HCT116 (cell line): ENCODE measurements at regions not wholly inside any gene's neighbourhood (a gene's known extent, or its start where the extent isn't known, plus 50 kb on each side); places are given as distances from the start of the nearest gene placed in this dataset.

Source experiments
- ATAC-seq: fragments of 200-7000 bp; cut with Tn5 transposase; 2 replicates; pipeline ENCODE4 v1.9.1; 2020; ENCODE audit warnings: mild to moderate bottlenecking, moderate library complexity
- BruUV-seq: library from RNA; stranded (reverse); fragments of 400-500 nt; replicated peaks from 2 replicates; lab custom pipeline; 2021; lab: Mats Ljungman, UMichigan
- CTCF ChIA-PET: fragments of 300-600 bp; sonication (Branson Sonifier 250); formaldehyde crosslinking; loops from one replicate; lab custom pipeline; 2021; ENCODE audit warnings: antibody characterized with exemption; lab: Charles Lee
- POLR2A ChIA-PET: fragments of 300-600, 350-600 bp; sonication (Branson Sonifier 250); formaldehyde crosslinking; loops from one replicate; lab custom pipeline; 2021; ENCODE audit warnings: antibody characterized with exemption; lab: Charles Lee
- RAD21 ChIA-PET, 2 experiments: fragments of 300-600 bp; sonication (Branson Sonifier 250); formaldehyde crosslinking; loops; one replicate each; lab custom pipeline; 2023; ENCODE audit warnings: low total read pairs in 2 of 2; ENCODE audit not compliant: uncharacterized antibody in 2 of 2, unreplicated experiment in 2 of 2, low non-redundant PET in 1 of 2; lab: Charles Lee
- DNase-seq: peaks from one replicate; pipeline ENCODE4 v3.0.0-alpha.2; 2010; ENCODE audit warnings: low read depth, low spot score
- H2AFZ ChIP-seq: fragments of 200-600 bp; shearing (Covaris generic), sonication (generic); 2 replicates; pipeline ENCODE4 v1.6.1; 2017; ENCODE audit warnings: low read depth, mixed run types, mixed read lengths, antibody characterized with exemption, low read length; ENCODE audit not compliant: poor library complexity, severe bottlenecking
- H3K27ac ChIP-seq: 2 replicates; pipeline ENCODE4 v1.5.1; 2012; ENCODE audit warnings: low read depth, low read length
- H3K27me3 ChIP-seq: fragments of 200-600 bp; sonication (generic); 2 replicates; pipeline ENCODE4 v1.6.1; 2016; ENCODE audit warnings: mixed run types, low read length, mixed read lengths; ENCODE audit not compliant: insufficient read depth
- H3K36me3 ChIP-seq, 2 experiments: fragments of 200-500 bp in 1 of 2; fragments of 200-600 bp in 1 of 2; sonication (Bioruptor generic) in 1 of 2; sonication (generic) in 1 of 2; 2 replicates each; pipeline versions ENCODE4 v1.5.1 to v1.6.1; 2014 to 2016; ENCODE audit warnings: low read length in 2 of 2, inconsistent platforms in 1 of 2, mixed read lengths in 1 of 2, mixed run types in 1 of 2; ENCODE audit not compliant: insufficient read depth in 2 of 2, control insufficient read depth in 1 of 2
- H3K4me1 ChIP-seq, 2 experiments: fragments of 200-600 bp in 1 of 2; sonication (generic) in 1 of 2; 2 replicates each; pipeline versions ENCODE4 v1.5.1 to v1.6.1; 2012 to 2017; ENCODE audit warnings: low read length in 2 of 2, inconsistent platforms in 1 of 2, mild to moderate bottlenecking in 1 of 2, mixed read lengths in 1 of 2, mixed run types in 1 of 2, moderate library complexity in 1 of 2; ENCODE audit not compliant: insufficient read depth in 2 of 2, control insufficient read depth in 1 of 2
- H3K4me2 ChIP-seq: fragments of 200-600 bp; sonication (generic); 2 replicates; pipeline ENCODE4 v1.6.1; 2017; ENCODE audit warnings: mixed run types, low read length, mixed read lengths
- H3K4me3 ChIP-seq, 2 experiments: fragments of 200-600 bp in 1 of 2; sonication (generic) in 1 of 2; replicated peaks in 1 of 2; 2 replicates each; pipeline ENCODE4 v1.5.1; 2011 to 2016; ENCODE audit warnings: low read length in 2 of 2, control low read depth in 1 of 2, low read depth in 1 of 2, mild to moderate bottlenecking in 1 of 2, mixed read lengths in 1 of 2, mixed run types in 1 of 2
- H3K79me2 ChIP-seq: fragments of 200-600 bp; sonication (generic); 2 replicates; pipeline ENCODE4 v1.6.1; 2017; ENCODE audit warnings: mild to moderate bottlenecking, mixed run types, low read length, moderate library complexity, mixed read lengths; ENCODE audit not compliant: insufficient read depth
- H3K9ac ChIP-seq: fragments of 200-600 bp; sonication (generic); 2 replicates; pipeline ENCODE4 v1.6.1; 2016; ENCODE audit warnings: low read length, mixed read lengths
- H3K9me2 ChIP-seq: fragments of 200-600 bp; sonication (generic), shearing (Covaris generic); 2 replicates; pipeline ENCODE4 v1.6.1; 2017; ENCODE audit warnings: mixed run types, mild to moderate bottlenecking, moderate library complexity; ENCODE audit not compliant: insufficient read depth
- H3K9me3 ChIP-seq, 2 experiments: fragments of 200-500 bp in 1 of 2; fragments of 200-600 bp in 1 of 2; sonication (Bioruptor generic) in 1 of 2; sonication (generic) in 1 of 2; 2 replicates each; pipeline ENCODE4 v1.6.1; 2014 to 2017; ENCODE audit warnings: low read length in 2 of 2, mixed read lengths in 2 of 2, inconsistent platforms in 1 of 2, low read depth in 1 of 2, mild to moderate bottlenecking in 1 of 2, mixed run types in 1 of 2, moderate library complexity in 1 of 2; ENCODE audit not compliant: control insufficient read depth in 1 of 2, insufficient read depth in 1 of 2
- H4K20me1 ChIP-seq: fragments of 200-600 bp; sonication (generic), shearing (Covaris generic); 2 replicates; pipeline ENCODE4 v1.6.1; 2017; ENCODE audit warnings: mixed run types, mild to moderate bottlenecking, moderate library complexity; ENCODE audit not compliant: insufficient read depth
- CEBPB ChIP-seq: IDR thresholded peaks from 2 replicates; pipeline ENCODE4 v1.6.1; 2012; ENCODE audit warnings: low read depth
- EGR1 ChIP-seq: IDR thresholded peaks from 2 replicates; pipeline ENCODE4 v1.6.1; 2012; ENCODE audit warnings: low read depth
- ELF1 ChIP-seq: IDR thresholded peaks from 2 replicates; pipeline ENCODE4 v1.6.1; 2012; ENCODE audit warnings: low read depth, borderline replicate concordance
- EZH2phosphoT487 ChIP-seq: fragments of 200-600 bp; IDR thresholded peaks from 2 replicates; pipeline ENCODE4 v1.6.1; 2018; ENCODE audit warnings: antibody characterized with exemption, borderline replicate concordance
- RAD21 ChIP-seq: IDR thresholded peaks from 2 replicates; pipeline ENCODE4 v1.6.1; 2012; ENCODE audit warnings: low read depth, mild to moderate bottlenecking
- SIN3A ChIP-seq: IDR thresholded peaks from 2 replicates; pipeline ENCODE4 v1.6.1; 2012; ENCODE audit warnings: low read depth
- SP1 ChIP-seq: IDR thresholded peaks from 2 replicates; pipeline ENCODE4 v1.6.1; 2012; ENCODE audit warnings: low read depth
- TCF7L2 ChIP-seq: IDR thresholded peaks from 2 replicates; pipeline ENCODE4 v1.7.0; 2011; ENCODE audit warnings: borderline replicate concordance, inconsistent platforms; ENCODE audit not compliant: insufficient read depth, insufficient read length; ENCODE audit errors: extremely low read depth
- ZNF274 ChIP-seq: fragments of 200-500 bp; sonication (Bioruptor generic); IDR thresholded peaks from 2 replicates; pipeline ENCODE4 v1.6.1; 2014; ENCODE audit warnings: mild to moderate bottlenecking, low read depth, low read length, inconsistent platforms
- intact Hi-C: fragments of 100-400 bp; cut with micrococcal nuclease; formaldehyde crosslinking; loops from 2 replicates; pipeline ENCODE4 v1.10.0; 2022
- TF ChIP-seq, protein P1 (sequence below): IDR thresholded peaks from 2 replicates; pipeline ENCODE4 v1.6.1; 2012
- TF ChIP-seq, protein P2 (sequence below): IDR thresholded peaks from 2 replicates; pipeline ENCODE4 v1.6.1; 2011; ENCODE audit warnings: mild to moderate bottlenecking, low read length, moderate library complexity; ENCODE audit not compliant: insufficient replicate concordance; ENCODE audit errors: extremely low read depth
- TF ChIP-seq, protein P3 (sequence below), 3 experiments: fragments of 200-600 bp in 1 of 3; sonication (generic) in 1 of 3; IDR thresholded peaks in 2 of 3; conservative IDR thresholded peaks in 1 of 3; 2 replicates each; pipeline ENCODE4 v1.5.1; 2012 to 2017; ENCODE audit warnings: low read depth in 2 of 3, low read length in 2 of 3, antibody characterized with exemption in 1 of 3, borderline replicate concordance in 1 of 3, control low read depth in 1 of 3, mild to moderate bottlenecking in 1 of 3, mixed read lengths in 1 of 3, mixed run types in 1 of 3, moderate library complexity in 1 of 3; ENCODE audit not compliant: insufficient read depth in 1 of 3
- TF ChIP-seq, protein P4 (sequence below): IDR thresholded peaks from 2 replicates; pipeline ENCODE4 v1.6.1; 2012

DNA sequence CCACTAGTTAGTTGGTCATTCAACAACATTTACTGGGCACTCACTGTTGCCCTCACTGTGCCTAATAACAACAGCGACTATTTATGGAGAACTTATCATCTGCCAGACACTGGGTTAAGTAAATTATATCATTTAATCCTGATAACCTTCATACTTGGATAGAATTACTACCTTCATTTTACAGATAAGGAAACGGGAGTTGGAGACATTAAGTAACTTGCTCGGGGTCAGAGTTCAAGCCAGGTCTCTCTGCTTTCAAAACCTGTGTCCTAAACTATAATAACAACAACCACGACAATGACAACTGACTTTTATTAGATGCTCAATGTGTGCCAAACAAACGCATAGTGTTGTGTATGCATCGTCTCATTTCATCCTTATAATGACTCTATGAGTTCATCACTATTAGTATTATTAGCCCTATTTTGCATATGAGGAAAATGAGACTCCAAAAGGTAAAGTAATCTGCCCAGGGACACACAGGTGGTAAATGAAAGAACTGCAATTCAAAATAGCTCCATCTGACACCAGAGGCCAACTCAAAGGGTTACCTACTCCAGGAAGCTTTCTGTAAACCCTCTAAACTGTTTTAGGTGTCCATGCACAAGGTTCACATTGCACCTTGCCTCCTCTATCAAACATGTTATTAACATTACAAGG lies 98.4 kb upstream of the ACSL4 start:
- no peaks in the 10 kb centered on the region for H3K36me3 ChIP-seq
- H2AFZ ChIP-seq, result no peak overlapping the region
- no peaks in the 10 kb centered on the region for H3K9me2 ChIP-seq
- no peaks in the 10 kb centered on the region for H4K20me1 ChIP-seq
- no peak overlapping the region for H3K4me3 ChIP-seq
- H3K27ac ChIP-seq, result no peak overlapping the region
- no peak overlapping the region for H3K4me2 ChIP-seq
- ATAC-seq (no peak), DNase-seq (no peak)
- POLR2A ChIA-PET, result no interaction called here
- RAD21 ChIA-PET, result no interaction called here
- TF ChIP-seq, protein P1, sequence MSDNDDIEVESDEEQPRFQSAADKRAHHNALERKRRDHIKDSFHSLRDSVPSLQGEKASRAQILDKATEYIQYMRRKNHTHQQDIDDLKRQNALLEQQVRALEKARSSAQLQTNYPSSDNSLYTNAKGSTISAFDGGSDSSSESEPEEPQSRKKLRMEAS, result no peak
- TF ChIP-seq ELF1 (no peak), EZH2phosphoT487 (no peak), ZNF274 (no peak), EGR1 (no peak), SIN3A (no peak), SP1 (no peak), RAD21 (no peak), TCF7L2 (no peak), CEBPB (no peak)
- TF ChIP-seq, protein P2, sequence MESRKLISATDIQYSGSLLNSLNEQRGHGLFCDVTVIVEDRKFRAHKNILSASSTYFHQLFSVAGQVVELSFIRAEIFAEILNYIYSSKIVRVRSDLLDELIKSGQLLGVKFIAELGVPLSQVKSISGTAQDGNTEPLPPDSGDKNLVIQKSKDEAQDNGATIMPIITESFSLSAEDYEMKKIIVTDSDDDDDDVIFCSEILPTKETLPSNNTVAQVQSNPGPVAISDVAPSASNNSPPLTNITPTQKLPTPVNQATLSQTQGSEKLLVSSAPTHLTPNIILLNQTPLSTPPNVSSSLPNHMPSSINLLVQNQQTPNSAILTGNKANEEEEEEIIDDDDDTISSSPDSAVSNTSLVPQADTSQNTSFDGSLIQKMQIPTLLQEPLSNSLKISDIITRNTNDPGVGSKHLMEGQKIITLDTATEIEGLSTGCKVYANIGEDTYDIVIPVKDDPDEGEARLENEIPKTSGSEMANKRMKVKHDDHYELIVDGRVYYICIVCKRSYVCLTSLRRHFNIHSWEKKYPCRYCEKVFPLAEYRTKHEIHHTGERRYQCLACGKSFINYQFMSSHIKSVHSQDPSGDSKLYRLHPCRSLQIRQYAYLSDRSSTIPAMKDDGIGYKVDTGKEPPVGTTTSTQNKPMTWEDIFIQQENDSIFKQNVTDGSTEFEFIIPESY, result no peak
- TF ChIP-seq, protein P3, sequence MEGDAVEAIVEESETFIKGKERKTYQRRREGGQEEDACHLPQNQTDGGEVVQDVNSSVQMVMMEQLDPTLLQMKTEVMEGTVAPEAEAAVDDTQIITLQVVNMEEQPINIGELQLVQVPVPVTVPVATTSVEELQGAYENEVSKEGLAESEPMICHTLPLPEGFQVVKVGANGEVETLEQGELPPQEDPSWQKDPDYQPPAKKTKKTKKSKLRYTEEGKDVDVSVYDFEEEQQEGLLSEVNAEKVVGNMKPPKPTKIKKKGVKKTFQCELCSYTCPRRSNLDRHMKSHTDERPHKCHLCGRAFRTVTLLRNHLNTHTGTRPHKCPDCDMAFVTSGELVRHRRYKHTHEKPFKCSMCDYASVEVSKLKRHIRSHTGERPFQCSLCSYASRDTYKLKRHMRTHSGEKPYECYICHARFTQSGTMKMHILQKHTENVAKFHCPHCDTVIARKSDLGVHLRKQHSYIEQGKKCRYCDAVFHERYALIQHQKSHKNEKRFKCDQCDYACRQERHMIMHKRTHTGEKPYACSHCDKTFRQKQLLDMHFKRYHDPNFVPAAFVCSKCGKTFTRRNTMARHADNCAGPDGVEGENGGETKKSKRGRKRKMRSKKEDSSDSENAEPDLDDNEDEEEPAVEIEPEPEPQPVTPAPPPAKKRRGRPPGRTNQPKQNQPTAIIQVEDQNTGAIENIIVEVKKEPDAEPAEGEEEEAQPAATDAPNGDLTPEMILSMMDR (IDR thresholded peaks at IDR 0.05 in 2 of 3, conservative IDR thresholded peaks at IDR 0.05 in 1 of 3; ENCODE audit: borderline replicate concordance in 1 of 3, insufficient read depth in 1 of 3, low read depth in 2 of 3, low read length in 2 of 3), result no peak
- TF ChIP-seq, protein P4, sequence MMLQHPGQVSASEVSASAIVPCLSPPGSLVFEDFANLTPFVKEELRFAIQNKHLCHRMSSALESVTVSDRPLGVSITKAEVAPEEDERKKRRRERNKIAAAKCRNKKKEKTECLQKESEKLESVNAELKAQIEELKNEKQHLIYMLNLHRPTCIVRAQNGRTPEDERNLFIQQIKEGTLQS, result no peak
- no peaks in the 10 kb centered on the region for H3K79me2 ChIP-seq
- CTCF ChIA-PET, result no interaction called here
- no peaks in the 10 kb centered on the region for H3K9me3 ChIP-seq
- H3K4me1 ChIP-seq, result peaks cover 2 to 12% of the 10 kb centered on the region in 2 experiments; a peak in 3 of 4 replicates
- no TSS peak for BruUV-seq
- H3K9ac ChIP-seq, result no peak overlapping the region
- H3K27me3 ChIP-seq, result no peaks in the 10 kb centered on the region
- intact Hi-C loops, result no loop called here
